OCI-M1 (cell line): ENCODE measurements at regions not wholly inside any gene's neighbourhood (a gene's known extent, or its start where the extent isn't known, plus 50 kb on each side); places are given as distances from the start of the nearest gene placed in this dataset.

ENCODE experiments used
- DNase-seq: peaks from one replicate; lab custom pipeline; 2025; lab: John Stamatoyannopoulos, UW

GRCh38 chr21:28654406-28654805 is 338.3 kb downstream of the LTN1 start:
- DNase-seq = no peak

DNA sequence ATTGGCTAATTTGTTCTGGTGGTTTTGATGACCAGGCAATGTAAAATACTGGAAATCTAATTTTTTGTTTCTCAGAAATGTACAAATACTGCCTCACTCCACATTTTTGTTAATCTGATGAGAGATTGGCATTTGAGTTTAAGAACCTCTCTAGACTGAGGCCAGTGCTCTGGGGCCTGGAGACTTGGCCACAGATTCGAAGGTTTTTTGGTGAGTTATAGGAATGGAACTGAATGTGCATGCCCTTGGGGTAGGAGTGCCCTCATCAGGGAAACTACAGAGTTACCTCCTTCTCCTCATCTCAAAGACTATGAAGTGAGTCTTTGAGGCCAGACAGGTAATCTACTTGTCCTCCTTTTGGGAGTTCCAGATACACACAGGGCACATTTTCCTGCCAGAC is 347.9 kb downstream of the LTN1 start:
- DNase-seq = peak; percentile 23

DNA sequence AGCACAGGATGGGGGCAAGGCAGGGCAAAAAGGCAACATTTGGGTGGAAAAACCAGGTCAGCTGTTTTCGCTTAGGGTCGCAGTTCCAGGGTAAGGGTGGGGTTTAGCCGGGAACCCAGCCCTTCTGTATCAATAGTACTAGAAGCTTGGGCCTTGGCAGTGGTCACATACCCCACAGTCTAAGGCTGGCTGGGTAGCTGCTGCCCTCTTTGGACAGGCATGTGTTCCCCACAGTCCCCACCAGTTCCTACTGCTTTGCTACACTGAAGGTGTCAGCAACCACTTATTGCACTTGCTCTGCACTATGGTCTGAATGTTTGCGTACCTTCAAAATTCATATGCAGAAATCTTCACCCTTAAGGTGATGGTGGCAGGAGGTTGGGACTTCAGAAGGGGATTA is 349.8 kb downstream of the LTN1 start:
- DNase-seq = no peak

DNA sequence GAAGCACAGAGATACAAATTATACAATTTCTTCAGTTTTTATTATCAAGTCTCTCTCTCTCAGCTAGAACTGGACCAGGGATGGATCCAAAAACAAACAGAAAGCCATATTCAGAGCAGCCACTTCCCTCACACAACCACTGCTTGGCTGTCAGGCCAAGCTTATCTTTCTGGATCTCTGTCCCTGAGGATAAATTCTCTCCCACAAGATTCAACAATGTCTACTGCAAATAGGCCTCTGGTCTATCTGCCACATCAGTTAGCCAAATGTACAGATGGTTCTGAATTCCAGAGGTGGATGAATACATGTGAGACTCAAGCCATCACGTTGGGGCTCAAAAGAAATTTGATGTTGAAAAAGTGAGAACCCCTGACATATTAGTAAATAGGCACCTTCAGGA is 350.9 kb downstream of the LTN1 start:
- no peak for DNase-seq

DNA sequence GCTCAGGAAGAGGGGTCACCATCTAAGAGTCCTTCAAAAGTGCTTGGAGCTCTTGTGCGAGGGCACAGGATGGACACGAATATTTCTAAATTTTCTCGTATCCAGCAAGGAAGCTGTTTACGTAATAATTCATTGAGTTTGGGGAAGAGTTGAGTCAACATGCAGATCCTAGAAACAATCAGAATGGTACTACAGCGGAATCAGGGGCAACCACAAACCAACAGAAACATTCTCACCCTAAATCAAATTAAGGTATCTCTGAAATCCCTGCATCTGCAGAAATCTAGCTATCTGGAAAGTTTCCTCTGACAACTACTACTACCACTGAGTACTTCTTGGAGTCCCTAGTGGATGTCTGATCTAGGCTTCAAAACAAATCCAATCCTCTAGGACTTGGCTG is 352.4 kb downstream of the LTN1 start:
- no peak for DNase-seq

DNA sequence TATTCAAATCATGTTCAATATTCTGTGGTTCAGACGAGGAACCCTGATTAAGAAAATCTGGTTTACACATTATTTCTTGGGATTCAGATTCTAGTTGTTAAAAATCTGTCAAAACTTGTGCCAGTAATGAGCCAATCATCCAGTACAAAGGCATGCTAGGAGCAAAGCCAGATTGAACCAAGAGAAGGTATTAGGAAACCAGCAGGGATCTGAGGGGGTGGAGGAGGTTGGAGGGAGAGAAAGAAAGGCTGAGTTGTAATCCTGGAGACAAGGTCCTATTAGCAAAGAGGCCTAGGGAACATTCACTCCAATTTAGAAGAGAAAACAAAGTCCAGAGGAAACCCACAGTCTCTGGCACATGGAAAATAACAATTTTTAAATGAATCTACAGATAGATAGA is 352.9 kb downstream of the LTN1 start:
- DNase-seq = no peak

- DNase-seq = peak; percentile 77
These were observed 355.7 kb downstream of the LTN1 start for GRCh38 chr21:28636752-28637691.

GRCh38 chr21:28635541-28635940 is 357.1 kb downstream of the LTN1 start:
- no peak for DNase-seq

GRCh38 chr21:28633839-28634555 is 358.7 kb downstream of the LTN1 start:
- DNase-seq = peak; percentile 77

- peak; percentile 55 for DNase-seq
These were observed 359.8 kb downstream of the LTN1 start for GRCh38 chr21:28632755-28633408.

- DNase-seq = peak; percentile 53
These were observed 365.0 kb downstream of the LTN1 start for GRCh38 chr21:28627691-28628090.

GRCh38 chr21:28627261-28627660 is 365.4 kb downstream of the LTN1 start:
- no peak for DNase-seq

DNA sequence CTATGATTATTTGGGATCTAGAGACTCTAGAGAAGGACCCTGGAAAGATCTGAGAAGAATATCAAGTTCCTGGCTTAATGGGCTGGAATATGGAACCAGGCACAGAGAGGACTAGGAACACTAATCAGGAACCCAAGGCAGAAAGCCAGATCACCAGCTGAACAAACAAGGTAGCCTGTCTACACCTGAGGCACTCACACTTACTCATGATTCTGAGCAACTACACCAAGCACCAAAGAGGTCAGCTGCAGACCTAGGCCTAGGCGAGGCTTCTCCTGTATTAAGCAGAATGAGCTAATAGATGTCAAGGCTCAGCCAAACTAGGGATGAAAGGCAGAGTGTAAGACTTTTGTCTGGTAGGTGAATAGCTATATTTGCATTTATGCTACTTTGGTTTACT is 368.1 kb downstream of the LTN1 start:
- DNase-seq = no peak

DNA sequence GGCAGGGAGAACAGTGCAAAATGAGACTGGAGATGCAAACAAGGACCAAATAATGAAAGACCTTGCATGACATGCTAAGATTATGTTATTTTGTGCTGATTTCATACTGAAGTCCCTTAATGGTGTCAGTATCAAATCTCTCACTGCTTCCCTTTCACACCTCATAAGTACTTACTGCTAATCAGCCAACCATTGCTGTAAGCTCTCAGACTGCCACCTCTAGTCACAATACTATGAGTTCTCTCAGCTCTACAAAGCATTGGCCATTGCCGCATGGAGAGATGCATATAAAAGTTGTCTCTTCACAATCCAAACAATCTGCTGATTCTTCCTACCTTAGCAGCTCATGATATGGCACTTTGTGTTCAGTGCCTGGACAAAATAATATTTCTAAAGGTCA is 375.4 kb downstream of the LTN1 start:
- no peak for DNase-seq

- no peak for DNase-seq
These were observed 377.4 kb downstream of the LTN1 start for GRCh38 chr21:28615276-28615675.

- no peak for DNase-seq
These were observed 377.9 kb downstream of the LTN1 start for GRCh38 chr21:28614791-28615190.

- DNase-seq = no peak
These were observed 384.0 kb downstream of the LTN1 start for GRCh38 chr21:28608646-28609045.

DNA sequence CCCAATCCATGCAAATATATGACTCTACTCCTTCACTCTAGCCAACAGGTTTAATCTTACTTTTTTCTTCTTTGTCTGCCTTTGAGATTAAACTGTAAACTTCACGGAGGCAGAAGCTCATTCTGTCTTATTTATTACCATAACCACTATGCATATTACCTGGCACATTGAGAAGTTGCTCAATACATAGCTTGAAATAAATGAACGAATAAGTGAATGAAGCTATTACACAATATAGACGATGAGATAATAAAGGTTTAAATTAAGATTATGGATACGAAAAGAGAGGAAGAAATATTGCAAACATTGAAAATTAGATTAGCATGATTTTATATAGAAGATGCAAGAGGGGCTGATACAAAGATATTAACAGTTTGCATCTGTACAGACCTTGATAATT is 385.1 kb downstream of the LTN1 start:
- no peak for DNase-seq

DNA sequence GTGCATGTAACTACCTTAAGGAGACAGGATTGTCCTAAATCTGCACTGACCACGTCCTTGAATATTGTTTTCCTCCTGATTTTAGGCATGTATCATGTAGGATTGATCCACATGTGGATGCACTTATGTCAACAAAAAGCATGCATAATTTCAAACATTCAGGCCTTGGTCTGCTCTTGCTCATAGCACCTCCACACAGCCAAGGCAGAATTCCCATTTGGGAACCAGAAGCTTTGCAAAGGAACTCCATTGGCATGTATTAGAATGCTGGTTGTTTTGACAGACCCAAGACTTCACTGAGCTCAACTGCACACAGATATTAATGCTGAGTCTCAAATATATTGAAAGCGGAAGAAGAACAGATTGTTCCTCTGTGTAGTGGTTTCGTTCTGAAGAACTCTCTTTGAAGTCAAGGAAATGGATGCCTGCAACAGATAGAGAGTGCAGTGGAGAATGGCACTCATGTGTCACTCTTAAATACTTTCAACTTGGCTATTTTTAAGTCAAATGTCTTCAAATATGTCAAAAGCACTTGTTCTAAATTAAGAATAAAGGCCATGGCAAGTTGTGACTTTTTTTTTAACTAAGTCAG is 387.6 kb downstream of the LTN1 start:
- peak; percentile 12 for DNase-seq

DNA sequence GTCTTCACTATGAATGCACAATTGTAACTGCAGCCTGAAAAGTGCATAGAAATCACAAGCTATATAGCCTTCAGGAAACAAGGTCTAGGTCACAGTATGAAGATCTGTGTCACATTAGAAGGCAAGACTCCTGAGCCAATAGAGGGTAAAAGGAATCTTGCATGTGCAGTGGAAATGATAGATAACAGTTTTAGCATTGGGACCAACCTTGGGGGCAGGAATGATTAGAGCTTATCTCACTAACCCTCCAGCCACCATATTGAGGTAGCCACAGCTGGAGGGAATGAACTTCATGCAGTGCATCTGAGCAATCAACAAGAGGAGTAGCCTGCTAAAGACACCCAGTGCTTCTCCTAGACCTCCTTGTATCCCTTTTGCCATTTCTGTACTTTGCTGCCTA is 390.1 kb downstream of the LTN1 start:
- DNase-seq = peak; percentile 92

DNA sequence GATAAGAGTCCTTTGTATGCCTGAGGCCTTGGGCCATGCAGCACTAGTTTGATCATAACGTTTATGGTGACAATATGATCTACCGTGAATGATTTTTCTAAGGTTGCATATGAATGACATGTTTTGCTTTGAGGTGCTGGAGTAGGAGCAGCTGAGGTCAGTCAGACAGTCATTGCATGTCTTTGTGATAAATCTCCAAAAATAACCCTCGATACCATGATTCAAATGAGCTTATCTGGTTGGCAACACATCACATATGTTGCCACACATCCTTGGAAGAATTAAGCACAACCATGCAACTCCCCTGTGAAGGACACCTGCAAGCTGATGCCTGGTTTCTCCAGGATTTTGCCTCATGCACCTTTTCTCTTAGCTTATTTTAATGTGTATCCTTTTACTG is 394.5 kb downstream of the LTN1 start:
- DNase-seq = no peak

DNA sequence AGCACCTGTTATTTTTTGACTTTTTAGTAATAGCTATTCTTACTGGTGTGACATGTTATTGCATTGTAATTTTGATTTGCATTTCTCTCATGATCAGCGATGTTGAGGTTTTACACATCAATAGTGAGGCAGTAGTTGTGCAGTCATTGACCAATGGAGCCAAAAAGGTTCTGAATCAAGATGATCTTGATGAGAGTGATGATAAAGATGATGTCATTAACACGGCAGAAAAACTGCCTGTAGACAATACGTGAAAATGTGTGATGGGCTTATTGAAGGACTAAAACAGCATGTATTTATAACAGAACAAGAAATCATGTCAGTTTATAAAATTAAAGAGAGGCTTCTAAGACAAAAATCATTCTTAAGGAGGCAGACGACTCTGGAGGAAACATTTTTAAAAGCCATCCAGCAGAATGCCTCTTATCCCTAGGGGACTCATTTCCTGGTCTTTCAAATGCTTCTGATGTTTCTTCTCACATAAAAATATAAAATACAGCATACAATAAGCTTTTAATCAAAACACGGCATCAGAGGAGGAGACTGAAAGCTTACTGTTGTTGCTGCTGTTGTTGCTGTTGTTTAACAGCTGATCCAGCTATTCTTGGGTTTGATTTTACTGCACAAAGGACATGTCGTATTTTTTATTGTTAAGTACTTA is 400.3 kb downstream of the LTN1 start:
- no peak for DNase-seq
